Testis (tissue), 2 donors: ENCODE measurements at regions not wholly inside any gene's neighbourhood (a gene's known extent, or its start where the extent isn't known, plus 50 kb on each side); places are given as distances from the start of the nearest gene placed in this dataset.

ENCODE experiments used
- POLR2A ChIP-seq: fragments of 450-650 bp; IDR thresholded peaks from one replicate; pipeline ENCODE4 v1.6.1; 2017; ENCODE audit warnings: antibody characterized with exemption, mild to moderate bottlenecking, moderate library complexity
- TF ChIP-seq, protein P1 (sequence below), 3 experiments: fragments of 450-650 bp in 2 of 3; fragments of 200-600 bp in 1 of 3; sonication (generic) in 1 of 3; IDR thresholded peaks; one replicate each; pipeline ENCODE4 v1.5.1; 2016 to 2019; ENCODE audit warnings: antibody characterized with exemption in 3 of 3, mild to moderate bottlenecking in 2 of 3, moderate library complexity in 1 of 3

- TF ChIP-seq, protein P1, sequence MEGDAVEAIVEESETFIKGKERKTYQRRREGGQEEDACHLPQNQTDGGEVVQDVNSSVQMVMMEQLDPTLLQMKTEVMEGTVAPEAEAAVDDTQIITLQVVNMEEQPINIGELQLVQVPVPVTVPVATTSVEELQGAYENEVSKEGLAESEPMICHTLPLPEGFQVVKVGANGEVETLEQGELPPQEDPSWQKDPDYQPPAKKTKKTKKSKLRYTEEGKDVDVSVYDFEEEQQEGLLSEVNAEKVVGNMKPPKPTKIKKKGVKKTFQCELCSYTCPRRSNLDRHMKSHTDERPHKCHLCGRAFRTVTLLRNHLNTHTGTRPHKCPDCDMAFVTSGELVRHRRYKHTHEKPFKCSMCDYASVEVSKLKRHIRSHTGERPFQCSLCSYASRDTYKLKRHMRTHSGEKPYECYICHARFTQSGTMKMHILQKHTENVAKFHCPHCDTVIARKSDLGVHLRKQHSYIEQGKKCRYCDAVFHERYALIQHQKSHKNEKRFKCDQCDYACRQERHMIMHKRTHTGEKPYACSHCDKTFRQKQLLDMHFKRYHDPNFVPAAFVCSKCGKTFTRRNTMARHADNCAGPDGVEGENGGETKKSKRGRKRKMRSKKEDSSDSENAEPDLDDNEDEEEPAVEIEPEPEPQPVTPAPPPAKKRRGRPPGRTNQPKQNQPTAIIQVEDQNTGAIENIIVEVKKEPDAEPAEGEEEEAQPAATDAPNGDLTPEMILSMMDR (IDR thresholded peaks at IDR 0.05) = no peak
- TF ChIP-seq POLR2A = no peak
Measured at GRCh38 chr2:153101187-153101586, 377.4 kb downstream of the RPRM start.
